CD4-positive, alpha-beta T cell treated with Interleukin-17A for 1 hour (primary cell): ENCODE measurements at regions not wholly inside any gene's neighbourhood (a gene's known extent, or its start where the extent isn't known, plus 50 kb on each side); places are given as distances from the start of the nearest gene placed in this dataset.

Experiments used
- DNase-seq: peaks from one replicate; pipeline ENCODE4 v3.0.0-alpha.2; 2020

DNA sequence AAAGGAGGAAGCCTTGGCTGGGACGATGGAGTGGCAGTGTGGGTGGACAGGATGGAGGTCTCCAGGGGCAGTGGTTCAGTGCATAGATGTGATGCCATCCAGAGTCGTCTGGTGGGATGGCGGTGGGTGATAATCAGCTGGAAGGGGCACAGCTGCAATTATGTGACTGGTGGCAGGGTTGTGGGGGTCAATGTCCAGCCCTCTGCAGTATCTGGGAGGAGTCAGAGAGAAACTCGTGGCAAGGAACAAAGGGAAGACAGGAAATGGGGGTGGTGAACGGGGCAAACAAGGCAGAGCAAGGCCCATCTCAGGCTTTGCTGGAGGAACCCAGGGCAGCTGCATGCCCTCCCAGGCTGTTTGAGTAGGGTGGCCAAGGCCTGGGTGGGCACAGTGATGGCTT, 118.3 kb upstream of the USP24 start:
- DNase-seq, result no peak

DNA sequence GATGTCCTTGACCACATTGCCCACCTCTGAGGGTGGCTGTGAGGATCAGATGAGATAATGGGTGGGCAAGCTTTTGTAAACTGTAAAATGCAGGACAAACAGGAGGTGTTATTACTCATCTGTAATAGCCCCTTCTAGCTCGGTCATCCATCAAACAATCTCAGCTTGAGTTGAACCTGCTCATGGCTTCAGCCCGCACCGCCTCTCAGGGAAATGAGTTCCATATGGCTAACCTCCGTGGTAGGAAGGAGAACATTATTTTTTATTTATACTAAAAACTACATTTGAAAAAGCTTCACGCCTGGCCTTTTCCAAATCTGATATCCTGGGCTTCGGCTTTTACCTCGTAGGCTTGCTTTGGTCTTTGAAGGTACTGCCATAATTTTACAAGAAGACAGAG, 116.2 kb upstream of the USP24 start:
- DNase-seq, result no peak

DNA sequence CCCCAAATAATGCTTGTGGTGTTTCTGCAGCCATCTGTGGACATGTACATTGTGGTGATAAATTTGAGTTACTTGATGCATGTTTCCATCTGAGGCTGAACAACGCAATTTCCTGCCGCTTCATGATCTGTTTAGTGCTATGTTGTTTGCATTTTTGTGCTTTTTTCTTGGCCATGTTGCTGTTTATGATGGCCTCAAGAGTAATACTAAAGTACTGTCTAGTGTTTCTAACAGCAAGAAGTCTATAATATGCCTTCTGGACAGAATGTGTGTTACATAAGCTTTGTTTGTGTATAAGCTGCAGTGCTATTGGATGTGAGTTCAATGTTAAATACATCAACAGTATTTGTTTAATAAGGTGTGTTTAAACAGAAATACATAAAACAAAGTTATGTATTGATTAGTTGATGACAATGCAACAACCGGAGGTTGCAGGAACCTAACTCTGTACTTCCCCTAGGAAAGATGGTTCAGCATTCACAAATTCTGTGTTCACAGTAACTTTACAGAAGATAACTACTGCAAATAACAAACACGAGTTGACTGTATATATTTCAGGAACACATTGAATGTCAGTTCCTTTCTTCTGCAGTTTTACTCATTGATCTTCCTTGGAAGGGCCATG, 114.8 kb upstream of the USP24 start:
- no peak for DNase-seq

DNA sequence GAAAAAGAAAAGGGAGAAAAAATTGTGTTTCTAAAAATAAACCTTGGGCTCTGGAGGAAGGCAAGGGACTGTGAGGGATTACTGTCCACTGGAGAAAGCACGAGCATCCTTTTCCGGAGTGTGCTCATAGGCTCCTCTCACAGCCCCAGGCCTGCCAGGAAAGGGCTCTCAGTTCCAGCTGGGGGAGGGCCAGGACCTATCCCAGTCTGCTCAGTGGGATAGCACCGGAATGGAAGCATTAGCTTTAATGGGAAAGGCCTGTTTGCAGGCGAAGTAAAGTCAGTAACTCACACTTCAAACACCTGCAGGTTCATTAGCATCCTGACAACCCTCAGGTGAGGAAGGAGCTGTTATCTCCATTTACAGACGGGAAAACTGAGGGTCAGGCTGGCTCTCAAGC, 113.9 kb upstream of the USP24 start:
- no peak for DNase-seq

DNA sequence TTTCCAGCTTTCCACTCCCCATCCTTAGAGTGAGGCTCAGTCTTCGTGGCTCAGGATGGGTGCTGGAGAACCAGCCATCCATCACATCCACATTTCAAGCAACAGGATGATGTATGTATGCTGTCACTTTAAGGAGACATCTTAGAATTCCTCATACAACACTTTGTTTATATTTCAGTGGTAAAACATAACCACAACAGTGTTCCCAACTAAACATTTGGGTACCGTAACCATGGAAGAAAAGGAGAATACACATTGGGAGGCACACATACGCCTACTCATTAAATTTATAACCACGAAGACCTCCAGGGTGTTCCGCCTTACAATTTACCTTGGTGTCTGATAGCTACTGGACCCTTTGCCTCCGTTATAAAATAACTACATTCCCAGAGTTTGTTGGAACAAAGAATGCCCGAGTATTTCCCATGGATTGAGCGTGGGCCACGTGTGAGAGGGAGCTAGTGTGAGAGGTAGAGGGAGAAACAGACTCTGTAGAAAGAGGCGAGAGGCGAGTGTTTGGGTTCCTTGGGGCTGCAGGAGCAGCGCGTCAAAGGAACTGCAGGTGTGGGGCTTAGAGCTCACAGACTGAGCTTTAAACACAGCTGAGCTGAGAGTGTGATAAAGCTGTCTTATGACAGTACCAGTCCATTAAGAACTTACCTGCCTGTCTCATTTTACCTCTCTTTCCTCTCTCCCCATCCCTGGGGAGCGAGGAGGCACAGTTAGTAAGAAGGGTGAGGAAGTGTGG, 111.5 kb upstream of the USP24 start:
- DNase-seq, result no peak

DNA sequence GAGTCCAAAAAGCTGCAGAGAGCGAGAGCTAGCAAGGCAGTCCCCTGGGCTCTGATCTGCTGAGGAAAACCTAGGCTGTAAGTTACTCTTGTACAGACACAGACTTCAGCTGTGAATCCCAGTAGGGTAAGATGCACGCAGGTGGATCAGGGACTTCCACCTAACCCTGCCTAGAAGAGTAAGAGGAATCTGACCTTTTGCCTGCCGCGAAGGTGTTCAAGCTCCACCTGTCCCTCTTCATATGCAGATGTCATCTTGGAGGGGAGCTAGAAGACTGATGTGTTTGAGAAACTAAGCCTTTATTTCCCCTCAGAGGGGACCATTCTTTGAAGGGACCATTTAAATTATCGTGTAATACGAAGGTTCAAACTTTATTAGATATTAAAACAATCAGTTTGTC, 108.6 kb upstream of the USP24 start:
- DNase-seq, result no peak

DNA sequence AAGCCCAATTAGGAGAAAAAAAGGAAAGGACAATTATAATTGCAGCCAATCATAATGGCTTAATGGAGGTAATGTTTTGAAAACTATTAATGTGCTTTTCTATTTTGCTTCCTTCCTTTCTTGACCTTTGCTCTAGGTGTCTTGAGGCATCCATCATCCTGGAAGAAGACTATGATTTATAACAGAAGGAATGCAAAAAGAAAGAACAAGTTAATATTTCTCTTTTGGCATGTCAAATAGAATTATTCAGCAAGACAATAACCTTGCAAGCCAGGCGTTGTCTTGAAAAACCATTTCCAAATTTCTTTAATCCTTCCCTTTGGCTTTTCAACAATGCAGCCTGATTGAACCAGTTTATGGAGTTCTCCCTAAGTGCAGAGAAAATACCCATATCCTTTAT, 107.7 kb upstream of the USP24 start:
- DNase-seq, result no peak

DNA sequence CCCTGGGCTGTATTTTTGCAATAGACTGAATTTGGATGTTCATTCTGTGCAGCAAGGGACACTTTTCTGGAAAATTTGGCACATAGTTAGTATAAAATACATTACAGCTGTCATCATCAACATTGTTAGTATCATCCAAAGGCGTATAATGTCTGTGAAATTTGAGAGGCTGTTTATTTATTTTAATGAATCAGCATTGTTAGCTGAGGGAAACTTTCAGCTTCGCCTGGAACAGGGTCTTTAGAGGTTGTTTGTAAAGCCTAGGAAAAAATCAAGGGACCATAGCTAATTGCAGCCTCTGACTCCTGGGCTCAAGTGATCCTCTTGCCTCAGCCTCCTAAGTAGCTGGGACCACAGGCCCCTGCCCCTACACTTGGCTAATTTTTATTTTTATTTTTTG, 106.8 kb upstream of the USP24 start:
- no peak for DNase-seq

DNA sequence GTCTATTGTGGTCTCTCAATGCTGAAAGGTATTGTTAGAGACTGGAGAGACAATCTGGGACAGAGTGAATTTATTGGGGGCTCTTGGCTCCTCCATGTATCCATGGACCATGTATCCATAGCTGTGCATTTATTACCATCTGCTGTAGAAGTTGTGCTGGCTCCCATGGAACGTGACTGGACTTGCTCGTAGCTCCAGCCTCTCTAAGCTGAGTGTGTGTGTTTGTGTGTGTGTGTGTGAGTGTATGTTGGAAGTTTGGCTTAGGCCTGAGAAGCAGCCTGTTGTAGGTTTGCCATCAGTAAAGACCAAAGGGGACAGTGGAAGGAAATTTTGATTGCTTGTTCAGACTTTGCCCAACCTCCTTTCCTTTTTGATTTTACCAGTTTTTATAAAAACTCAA, 105.7 kb upstream of the USP24 start:
- DNase-seq, result no peak

DNA sequence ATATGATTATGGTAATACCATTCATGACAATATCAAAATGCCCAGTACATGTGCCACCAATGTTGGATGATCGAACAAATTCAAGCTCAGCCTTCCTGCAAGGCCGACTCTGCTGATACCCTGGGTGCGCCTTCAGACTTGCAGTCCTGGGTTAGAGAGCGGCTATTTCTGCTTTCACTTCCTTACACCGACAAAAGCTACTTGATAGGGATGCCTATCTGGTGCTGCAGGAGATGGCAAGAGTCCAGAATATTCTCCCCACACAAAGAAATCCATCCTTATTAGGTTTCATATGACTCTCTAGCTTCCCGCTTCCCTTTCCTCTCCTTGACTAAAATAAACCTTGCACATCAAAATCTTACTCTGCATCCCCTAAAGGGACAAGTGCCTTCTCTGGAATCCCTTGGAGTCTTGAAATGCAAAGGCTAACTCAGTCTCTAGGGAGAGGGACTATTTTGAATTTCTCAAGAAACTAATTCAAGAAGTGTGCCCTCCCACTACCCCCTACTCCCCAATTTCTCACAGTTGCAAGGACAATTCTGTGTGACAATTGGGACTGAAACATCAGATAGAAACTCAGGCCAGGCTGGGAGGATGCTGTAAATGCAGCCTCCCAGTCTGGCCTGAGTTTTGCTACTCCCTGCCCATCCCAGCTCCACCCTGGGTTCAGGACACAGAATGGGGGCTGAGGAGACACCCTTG, 103.1 kb upstream of the USP24 start:
- DNase-seq, result no peak

DNA sequence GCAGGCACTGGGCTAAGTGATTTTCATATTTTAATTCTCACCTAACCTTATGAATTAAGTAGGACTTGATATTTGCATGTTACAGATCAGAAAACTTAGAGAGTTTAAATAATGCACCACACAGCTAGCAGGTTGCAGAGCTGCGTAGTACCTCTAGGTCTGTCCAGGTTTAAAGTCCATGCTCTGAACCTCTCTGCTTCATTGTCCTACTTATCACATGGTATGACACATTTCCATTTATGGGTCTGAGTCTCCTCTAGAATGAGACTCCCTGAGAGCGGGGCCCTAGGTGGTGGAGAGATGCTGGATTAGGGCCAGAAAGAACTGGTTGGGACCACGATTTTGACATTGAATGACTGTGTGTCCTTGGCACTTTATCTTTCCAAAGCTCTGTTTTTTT, 102.5 kb upstream of the USP24 start:
- no peak for DNase-seq

DNA sequence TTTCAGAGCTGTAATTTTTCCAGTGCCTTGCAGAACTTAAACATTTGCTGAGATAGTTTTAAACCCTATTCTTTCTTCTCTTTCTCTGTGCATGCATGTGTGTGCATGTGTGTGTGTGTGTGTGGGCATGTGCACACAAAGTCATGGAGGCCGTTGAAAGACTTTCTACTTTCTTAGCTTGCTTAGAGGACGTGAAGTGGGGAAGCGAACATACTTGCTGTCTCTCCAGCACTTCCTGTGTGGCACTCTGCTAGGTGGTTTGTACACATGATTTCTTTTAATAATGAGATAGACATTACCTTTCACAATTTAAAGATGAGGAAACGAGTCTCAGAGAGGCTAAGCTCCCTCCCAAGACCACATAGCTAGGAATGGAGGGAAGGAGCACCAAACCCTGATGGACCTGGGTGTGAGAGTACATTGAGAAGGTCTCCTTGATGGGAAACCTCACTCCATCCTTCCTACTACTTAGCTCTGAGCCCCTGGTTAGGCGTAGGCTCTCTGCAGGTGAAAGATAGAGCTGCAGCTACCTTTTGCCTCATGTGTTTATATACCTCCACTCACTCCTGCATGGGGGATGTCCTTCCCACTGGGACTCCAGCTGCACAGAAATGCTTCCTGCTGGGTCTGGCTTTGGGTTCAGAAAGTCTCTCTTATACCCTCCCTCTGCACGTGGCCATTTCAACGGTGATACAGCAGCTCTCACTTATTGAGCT, 101.9 kb upstream of the USP24 start:
- no peak for DNase-seq

DNA sequence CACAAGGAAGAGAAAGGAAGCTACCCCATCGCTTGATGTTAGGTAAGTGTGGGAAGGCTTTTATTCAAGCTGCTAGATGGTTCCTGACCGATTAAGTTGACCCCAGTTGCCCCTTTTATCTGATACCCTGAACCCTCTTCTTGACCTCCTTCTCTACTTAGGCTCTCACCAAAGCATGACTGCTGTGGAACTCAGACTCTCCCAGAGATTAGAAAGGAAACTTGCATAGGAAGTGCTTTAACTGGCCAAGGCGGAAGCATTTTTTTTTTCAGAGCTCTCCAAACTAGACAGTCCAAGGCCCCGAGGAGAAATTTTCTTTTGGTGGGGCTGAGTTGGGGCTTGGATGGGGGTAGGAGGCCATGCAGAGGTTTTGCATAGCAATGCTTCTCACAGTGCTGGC, 101.3 kb upstream of the USP24 start:
- no peak for DNase-seq

DNA sequence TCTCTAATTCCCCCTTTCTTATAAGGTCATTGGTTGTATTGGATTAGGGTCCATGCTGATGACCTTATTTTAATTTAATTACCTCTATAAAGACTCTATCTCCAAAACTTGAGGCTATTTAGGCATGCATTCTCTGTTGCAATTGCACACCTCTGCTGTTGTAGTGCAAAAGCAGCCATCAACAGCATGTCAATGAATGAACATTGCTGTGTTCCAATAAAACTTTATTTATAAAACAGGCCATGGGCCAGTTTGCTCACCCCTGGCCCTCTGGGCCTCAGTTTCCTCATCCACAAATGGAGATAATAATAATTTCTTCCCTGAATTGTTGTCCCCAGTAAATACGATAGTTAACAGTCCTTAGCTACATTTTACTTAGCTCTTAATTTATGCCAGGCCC, 100.4 kb upstream of the USP24 start:
- DNase-seq, result no peak

DNA sequence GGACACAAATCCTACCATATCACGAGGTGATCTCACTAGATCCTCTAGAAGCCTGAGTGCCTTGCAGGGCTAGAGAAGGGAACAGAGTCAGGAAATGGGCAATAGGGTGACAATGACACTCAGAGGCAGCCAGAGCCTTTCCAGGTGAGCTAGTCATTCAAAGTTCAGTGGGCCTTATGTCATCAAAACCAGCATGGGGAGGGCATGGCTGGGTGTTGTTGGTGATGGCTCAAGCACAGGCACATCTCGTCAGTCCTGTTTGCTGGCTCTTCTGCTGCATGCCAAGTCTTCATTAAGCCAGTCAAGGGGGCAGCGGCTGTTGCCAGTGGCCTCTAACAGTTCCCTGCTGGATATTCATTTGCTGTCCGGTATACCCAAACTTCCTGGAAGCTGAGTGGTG, 99.6 kb upstream of the USP24 start:
- DNase-seq, result no peak

DNA sequence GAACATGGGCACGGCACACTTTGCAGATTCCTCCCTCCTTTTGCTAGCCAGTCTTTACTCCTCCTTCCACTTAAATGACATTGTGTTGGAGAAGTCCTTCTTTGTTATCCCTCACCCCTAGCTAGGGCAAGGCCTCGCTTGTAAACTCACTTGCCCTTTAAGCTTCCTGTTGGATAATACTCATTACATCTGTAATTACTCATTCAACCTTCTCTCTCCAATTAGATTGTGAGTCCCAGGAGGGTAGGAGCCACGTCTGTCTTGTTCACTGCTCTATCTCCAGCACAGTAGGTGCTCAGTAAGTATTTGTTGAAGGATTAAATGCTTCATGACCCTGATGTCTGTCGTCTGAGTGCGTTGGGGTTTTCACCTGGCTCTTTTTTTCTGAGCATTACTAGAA, 98.7 kb upstream of the USP24 start:
- no peak for DNase-seq

DNA sequence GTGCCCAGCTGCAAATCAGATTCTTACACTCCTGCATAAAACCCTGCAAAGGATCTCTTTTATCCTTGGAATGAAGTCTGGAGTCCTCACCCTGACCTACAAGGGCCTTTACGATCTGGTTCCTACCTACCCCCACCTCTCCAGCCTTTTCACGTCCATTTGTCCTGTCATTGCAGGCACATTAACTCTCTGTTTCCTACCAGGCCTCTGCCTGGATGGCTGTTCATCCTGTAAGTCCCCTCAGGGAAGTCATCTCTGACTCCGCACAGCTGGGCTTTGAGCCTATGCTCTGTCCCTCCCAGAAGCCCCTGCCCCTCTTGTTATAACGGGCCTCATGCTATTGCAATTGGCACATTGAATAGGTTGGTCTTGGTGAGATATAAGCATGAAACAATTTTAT, 96.8 kb upstream of the USP24 start:
- DNase-seq, result no peak

DNA sequence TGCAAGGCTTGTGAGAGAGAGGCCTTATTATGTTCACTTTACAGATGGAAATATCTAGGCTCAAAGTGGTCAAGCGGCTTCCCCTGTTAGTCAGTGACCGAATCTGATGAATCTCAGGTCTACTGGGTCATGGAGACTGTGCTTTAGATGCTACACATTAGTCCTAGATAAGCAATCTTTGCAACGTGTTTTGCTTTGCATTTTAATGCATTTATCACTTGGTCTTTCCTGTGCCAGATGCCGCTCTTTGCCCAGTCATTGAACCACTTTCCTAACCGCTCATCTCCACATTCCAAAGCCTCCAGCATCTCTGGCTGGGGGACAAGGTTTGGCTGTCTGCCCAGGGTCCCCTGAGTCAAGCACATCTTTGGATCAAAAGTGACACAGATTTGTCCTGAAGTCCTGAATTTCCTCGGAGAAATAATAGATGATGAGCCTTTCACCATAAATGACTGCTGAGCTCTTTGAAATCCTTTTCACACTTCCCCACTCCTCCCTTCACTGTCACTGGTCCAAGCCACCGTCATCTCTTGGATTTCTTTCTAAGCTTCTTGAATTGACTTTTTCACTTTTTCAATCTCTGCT, 96.0 kb upstream of the USP24 start:
- DNase-seq, result no peak

DNA sequence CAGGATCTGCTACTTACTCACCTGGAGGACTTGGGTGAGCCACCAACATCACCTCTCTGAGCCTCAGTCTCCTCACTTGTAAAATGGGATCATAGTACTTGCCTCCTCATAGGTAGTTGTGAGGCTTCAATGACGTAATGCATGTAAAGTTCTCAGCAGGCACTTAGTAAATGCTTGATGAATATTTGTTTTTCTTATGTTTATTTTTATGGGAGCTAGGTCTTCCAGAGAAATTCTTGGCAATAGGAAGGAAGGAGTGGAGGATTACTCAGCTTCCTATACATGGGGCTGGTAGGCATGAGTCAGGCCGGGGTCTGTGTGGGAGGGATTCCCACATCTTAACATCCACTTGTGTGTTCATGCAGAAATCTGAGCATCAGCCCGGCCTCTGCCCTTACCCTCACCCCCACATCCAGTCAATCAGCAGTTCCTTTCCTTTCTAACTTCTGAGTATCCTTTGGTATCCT, 95.4 kb upstream of the USP24 start:
- no peak for DNase-seq

DNA sequence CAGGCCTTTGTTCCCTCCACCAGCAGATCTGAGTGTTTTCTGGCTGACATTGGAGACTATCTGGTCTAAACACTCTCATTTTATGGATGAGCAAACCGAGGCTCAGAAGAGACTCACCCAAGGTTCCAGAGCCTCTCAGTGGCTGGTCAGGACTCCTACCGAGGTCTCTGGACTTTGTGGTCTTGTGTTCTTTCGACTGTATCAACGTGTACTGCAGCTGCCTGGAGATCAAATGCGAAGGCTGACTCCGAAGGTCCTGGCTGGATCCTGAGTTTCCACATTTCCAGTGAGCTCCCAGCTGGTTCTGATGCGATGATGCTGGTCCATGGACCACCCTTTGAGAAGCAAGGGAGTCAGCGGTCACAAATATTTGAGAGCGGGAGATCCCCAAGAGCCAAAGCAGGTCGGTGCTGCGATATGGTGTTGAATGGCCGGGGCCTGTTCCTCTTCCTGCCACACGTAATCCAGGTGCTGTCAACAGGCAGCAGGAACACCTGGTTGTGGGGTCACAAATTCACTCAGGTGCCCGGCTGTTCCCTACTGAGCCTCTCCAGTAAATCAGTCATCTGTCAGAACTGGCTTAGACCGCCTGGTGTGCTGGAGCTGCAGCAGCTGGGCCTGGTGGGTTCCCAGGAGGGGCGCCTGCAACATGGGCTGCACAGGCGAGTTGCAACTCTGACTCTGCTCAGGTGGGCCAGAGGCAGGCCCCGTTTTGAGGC, 94.8 kb upstream of the USP24 start:
- no peak for DNase-seq

DNA sequence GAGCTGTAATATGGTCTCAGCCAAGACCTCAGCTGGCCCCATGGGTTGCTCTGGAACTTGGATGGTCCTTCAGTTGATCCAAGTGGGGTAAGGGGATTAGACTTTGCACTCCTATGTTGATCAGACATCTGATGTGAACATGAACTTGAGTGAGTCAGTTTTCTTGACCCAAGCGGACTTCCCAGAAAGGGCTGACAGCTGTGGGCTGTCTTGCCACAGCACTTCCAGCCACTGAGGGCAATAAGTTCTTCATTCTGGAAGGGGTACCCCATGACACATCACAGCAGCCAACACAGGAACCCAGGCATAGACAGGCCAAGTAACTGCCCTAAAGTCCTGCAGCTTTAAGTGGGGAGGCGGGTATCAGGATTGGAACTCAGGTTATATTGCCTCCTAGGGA, 93.9 kb upstream of the USP24 start:
- DNase-seq, result no peak

DNA sequence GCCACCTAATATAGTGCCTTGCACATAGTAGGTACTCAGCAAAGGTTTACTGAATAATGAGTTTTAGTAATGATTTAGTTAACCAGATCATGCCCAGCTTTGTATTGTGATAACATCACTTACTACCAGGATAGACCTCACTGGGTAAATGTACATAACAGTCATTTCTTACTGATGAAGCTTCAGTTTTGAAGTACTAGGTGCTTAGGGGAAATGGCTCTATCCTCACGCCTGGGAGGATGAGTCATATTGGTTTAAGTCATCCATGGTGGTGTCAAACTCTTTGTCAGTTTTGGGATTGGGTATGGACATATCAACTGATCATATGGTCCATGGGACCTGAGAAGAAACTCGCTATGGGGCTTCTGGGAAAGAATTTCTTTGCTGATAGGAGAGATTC, 90.6 kb upstream of the USP24 start:
- DNase-seq, result no peak
